Panc1 (cell line): ENCODE measurements at regions not wholly inside any gene's neighbourhood (a gene's known extent, or its start where the extent isn't known, plus 50 kb on each side); places are given as distances from the start of the nearest gene placed in this dataset.

Experiments used
- CTCF ChIP-seq: fragments of 450-650 bp; IDR thresholded peaks from 2 replicates; pipeline ENCODE4 v1.5.1; 2017; ENCODE audit warnings: mild to moderate bottlenecking
- POLR2AphosphoS5 ChIP-seq: IDR thresholded peaks from 2 replicates; pipeline ENCODE4 v1.6.1; 2012; ENCODE audit warnings: mild to moderate bottlenecking, low read depth, low read length, moderate library complexity
- REST ChIP-seq, 2 experiments: IDR thresholded peaks; 2 replicates each; pipeline ENCODE4 v1.6.1; 2011 to 2012; ENCODE audit warnings: low read depth in 2 of 2, control low read depth in 1 of 2, low read length in 1 of 2, mild to moderate bottlenecking in 1 of 2, moderate library complexity in 1 of 2; ENCODE audit not compliant: insufficient read depth in 1 of 2
- SIN3A ChIP-seq: IDR thresholded peaks from 2 replicates; pipeline ENCODE4 v1.6.1; 2012; ENCODE audit warnings: low read depth, mild to moderate bottlenecking, low read length, moderate library complexity, borderline replicate concordance; ENCODE audit not compliant: insufficient read depth
- TCF7L2 ChIP-seq: IDR thresholded peaks from 2 replicates; pipeline ENCODE4 v1.6.1; 2011; ENCODE audit warnings: mild to moderate bottlenecking, low read depth, low read length, inconsistent platforms

- TF ChIP-seq CTCF (no peak), POLR2AphosphoS5 (no peak), REST (IDR thresholded peaks at IDR 0.05; ENCODE audit: insufficient read depth in 1 of 2, low read depth in 2 of 2, low read length in 1 of 2) (no peak), SIN3A (no peak), TCF7L2 (no peak)
Measured at GRCh38 chr9:78918976-78919375, 622.1 kb downstream of the PSAT1 start.
